ENCODE measurements at regions not wholly inside any gene's neighbourhood (a gene's known extent, or its start where the extent isn't known, plus 50 kb on each side); places are given as distances from the start of the nearest gene placed in this dataset.

- TF ChIP-seq, protein P1, sequence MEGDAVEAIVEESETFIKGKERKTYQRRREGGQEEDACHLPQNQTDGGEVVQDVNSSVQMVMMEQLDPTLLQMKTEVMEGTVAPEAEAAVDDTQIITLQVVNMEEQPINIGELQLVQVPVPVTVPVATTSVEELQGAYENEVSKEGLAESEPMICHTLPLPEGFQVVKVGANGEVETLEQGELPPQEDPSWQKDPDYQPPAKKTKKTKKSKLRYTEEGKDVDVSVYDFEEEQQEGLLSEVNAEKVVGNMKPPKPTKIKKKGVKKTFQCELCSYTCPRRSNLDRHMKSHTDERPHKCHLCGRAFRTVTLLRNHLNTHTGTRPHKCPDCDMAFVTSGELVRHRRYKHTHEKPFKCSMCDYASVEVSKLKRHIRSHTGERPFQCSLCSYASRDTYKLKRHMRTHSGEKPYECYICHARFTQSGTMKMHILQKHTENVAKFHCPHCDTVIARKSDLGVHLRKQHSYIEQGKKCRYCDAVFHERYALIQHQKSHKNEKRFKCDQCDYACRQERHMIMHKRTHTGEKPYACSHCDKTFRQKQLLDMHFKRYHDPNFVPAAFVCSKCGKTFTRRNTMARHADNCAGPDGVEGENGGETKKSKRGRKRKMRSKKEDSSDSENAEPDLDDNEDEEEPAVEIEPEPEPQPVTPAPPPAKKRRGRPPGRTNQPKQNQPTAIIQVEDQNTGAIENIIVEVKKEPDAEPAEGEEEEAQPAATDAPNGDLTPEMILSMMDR (IDR thresholded peaks at IDR 0.05): no peak
- TF ChIP-seq EP300 (IDR thresholded peaks at IDR 0.05; ENCODE audit: low read depth): no peak
- no peak for TF ChIP-seq POLR2AphosphoS5 (IDR thresholded peaks at IDR 0.05)
Observed at GRCh38 chr14:22489244-22489545, 99.8 kb downstream of the DAD1 start.
